ENCODE measurements at regions not wholly inside any gene's neighbourhood (a gene's known extent, or its start where the extent isn't known, plus 50 kb on each side); places are given as distances from the start of the nearest gene placed in this dataset.

- no peak for DNase-seq
- no peak overlapping the region for H3K9ac ChIP-seq (ENCODE audit: insufficient read depth, low read length, poor library complexity, severe bottlenecking)
- intact Hi-C loops (cut with micrococcal nuclease) = no loop called here
- no peak for TF ChIP-seq CTCF (IDR thresholded peaks at IDR 0.05)
- H3K36me3 ChIP-seq (replicated peaks in 1 of 2; ENCODE audit: control insufficient read depth in 1 of 2, insufficient read depth in 2 of 2, low read length in 2 of 2) = no peaks in the 10 kb centered on the region
- H3K27ac ChIP-seq (ENCODE audit: low read depth in 1 of 2, low read length in 2 of 2) = no peak overlapping the region
- H2AFZ ChIP-seq (ENCODE audit: insufficient read depth, low read depth, low read length, poor library complexity, severe bottlenecking) = no peak overlapping the region
- H3K79me2 ChIP-seq (ENCODE audit: insufficient read depth, low read length) = no peaks in the 10 kb centered on the region
- no peak overlapping the region for H3K4me3 Mint-ChIP-seq
- H3K36me3 Mint-ChIP-seq = no peaks in the 10 kb centered on the region
- H3K27me3 Mint-ChIP-seq (ENCODE audit: low read depth in 3 of 3) = peaks cover 0 to 2% (median 0%) of the 10 kb centered on the region in 3 donors
- no CpG with 5 or more reads among the region's 1 CpG for WGBS (ENCODE audit: insufficient coverage)
- H4K20me1 ChIP-seq (ENCODE audit: insufficient read depth, low read length) = no peaks in the 10 kb centered on the region
- no peak overlapping the region for H3K4me3 ChIP-seq (replicated peaks in 1 of 3; ENCODE audit: low read depth in 2 of 3, low read length in 3 of 3)
- no peaks in the 10 kb centered on the region for H3K4me1 Mint-ChIP-seq
- H3K9me3 ChIP-seq (replicated peaks in 1 of 2; ENCODE audit: control insufficient read depth in 1 of 2, insufficient read depth in 1 of 2, low read length in 2 of 2) = no peaks in the 10 kb centered on the region
- H3K9me3 Mint-ChIP-seq = peaks cover 0 to 2% (median 0%) of the 10 kb centered on the region in 7 donors
- no peak overlapping the region for H3K4me2 ChIP-seq (replicated peaks; ENCODE audit: extremely low read depth, low read length, poor library complexity, severe bottlenecking)
- H3K27ac Mint-ChIP-seq = no peak overlapping the region
- H3K27me3 ChIP-seq (ENCODE audit: control insufficient read depth in 2 of 2, insufficient read depth in 2 of 2, low read length in 2 of 2) = no peaks in the 10 kb centered on the region
- no peaks in the 10 kb centered on the region for H3K4me1 ChIP-seq (ENCODE audit: control insufficient read depth in 1 of 2, insufficient read depth in 2 of 2, low read length in 2 of 2)
These were observed 244.7 kb downstream of the SLC7A11 start for GRCh38 chr4:137997496-137997895.

GRCh38 chr4:137994853-137995252 is 247.3 kb downstream of the SLC7A11 start:
- H3K27ac ChIP-seq (ENCODE audit: low read depth in 1 of 2, low read length in 2 of 2) = no peak overlapping the region
- H3K36me3 ChIP-seq (replicated peaks in 1 of 2; ENCODE audit: control insufficient read depth in 1 of 2, insufficient read depth in 2 of 2, low read length in 2 of 2) = no peaks in the 10 kb centered on the region
- Mint-ChIP-seq H3K4me3 (no peak overlapping the region), H3K9me3 (peaks cover 0 to 2% (median 0%) of the 10 kb centered on the region in 7 donors), H3K27ac (no peak overlapping the region), H3K4me1 (no peaks in the 10 kb centered on the region), H3K36me3 (no peaks in the 10 kb centered on the region), H3K27me3 (ENCODE audit: low read depth in 3 of 3) (peaks cover 0 to 2% (median 0%) of the 10 kb centered on the region in 3 donors)
- H3K27me3 ChIP-seq (ENCODE audit: control insufficient read depth in 2 of 2, insufficient read depth in 2 of 2, low read length in 2 of 2) = no peaks in the 10 kb centered on the region
- H4K20me1 ChIP-seq (ENCODE audit: insufficient read depth, low read length) = no peaks in the 10 kb centered on the region
- intact Hi-C loops (cut with micrococcal nuclease) = no loop called here
- H3K4me3 ChIP-seq (replicated peaks in 1 of 3; ENCODE audit: low read depth in 2 of 3, low read length in 3 of 3) = no peak overlapping the region
- no peak for TF ChIP-seq CTCF (IDR thresholded peaks at IDR 0.05)
- no peak overlapping the region for H2AFZ ChIP-seq (ENCODE audit: insufficient read depth, low read depth, low read length, poor library complexity, severe bottlenecking)
- H3K4me2 ChIP-seq (replicated peaks; ENCODE audit: extremely low read depth, low read length, poor library complexity, severe bottlenecking) = no peak overlapping the region
- no peaks in the 10 kb centered on the region for H3K9me3 ChIP-seq (replicated peaks in 1 of 2; ENCODE audit: control insufficient read depth in 1 of 2, insufficient read depth in 1 of 2, low read length in 2 of 2)
- no peaks in the 10 kb centered on the region for H3K79me2 ChIP-seq (ENCODE audit: insufficient read depth, low read length)
- no peak for DNase-seq
- H3K4me1 ChIP-seq (ENCODE audit: control insufficient read depth in 1 of 2, insufficient read depth in 2 of 2, low read length in 2 of 2) = no peaks in the 10 kb centered on the region
- H3K9ac ChIP-seq (ENCODE audit: insufficient read depth, low read length, poor library complexity, severe bottlenecking) = no peak overlapping the region
